ENCODE measurements at regions not wholly inside any gene's neighbourhood (a gene's known extent, or its start where the extent isn't known, plus 50 kb on each side); places are given as distances from the start of the nearest gene placed in this dataset.

- TF ChIP-seq JUN (IDR thresholded peaks at IDR 0.05) (no peak), POLR2AphosphoS2 (conservative IDR thresholded peaks at IDR 0.05; ENCODE audit: low read length) (no peak), RCOR1 (IDR thresholded peaks at IDR 0.05; ENCODE audit: low read depth, low read length) (no peak), HOXA7 (CRISPR knock-in tag; IDR thresholded peaks at IDR 0.05) (no peak)
Measured at GRCh38 chr10:83817797-83818196, 321.5 kb upstream of the GHITM start (continued).

GRCh38 chr10:83819609-83820008 is 319.7 kb upstream of the GHITM start:
- 6% methylated on average over 2 of the region's 2 CpGs for WGBS (ENCODE audit: missing lambda C conversion rate)
- H3K9me3 ChIP-seq: no peaks in the 10 kb centered on the region
- no peak for TF ChIP-seq ZSCAN20 (CRISPR knock-in tag; IDR thresholded peaks at IDR 0.05)
- TF ChIP-seq BCL3 (IDR thresholded peaks at IDR 0.05): no peak
- no peak for TF ChIP-seq RFX5 (IDR thresholded peaks at IDR 0.05)
- no peak for TF ChIP-seq SREBF2 (IDR thresholded peaks at IDR 0.05)
- TF ChIP-seq HOXA7 (CRISPR knock-in tag; IDR thresholded peaks at IDR 0.05): no peak
- no peak for TF ChIP-seq TFCP2L1 (CRISPR knock-in tag; IDR thresholded peaks at IDR 0.05)
- no peak for TF ChIP-seq MYC (IDR thresholded peaks at IDR 0.05; ENCODE audit: borderline replicate concordance, low read length)
- TF ChIP-seq ZNF302 (CRISPR knock-in tag; IDR thresholded peaks at IDR 0.05): no peak
- TF ChIP-seq HOXB13 (CRISPR knock-in tag; IDR thresholded peaks at IDR 0.05; ENCODE audit: low read depth): no peak
- no peak for TF ChIP-seq FOXS1 (CRISPR knock-in tag; IDR thresholded peaks at IDR 0.05)
- no peak for TF ChIP-seq ZFP36 (IDR thresholded peaks at IDR 0.05; ENCODE audit: borderline replicate concordance, partially characterized antibody)
- FAIRE-seq (no peak), DNase-seq (ENCODE audit: low read depth in 1 of 2, low spot score in 1 of 2) (no peak), ATAC-seq (no peak)
- H3K4me1 ChIP-seq: no peaks in the 10 kb centered on the region
- no peak overlapping the region for H3K27ac ChIP-seq
- ChIA-PET POLR2A (no interaction called here), CTCF (no interaction called here)
- H3K4me3 ChIP-seq: no peak overlapping the region
- no peak overlapping the region for H3K4me2 ChIP-seq

- TF ChIP-seq PBX3 (IDR thresholded peaks at IDR 0.05) (no peak), NFE2L2 (conservative IDR thresholded peaks at IDR 0.05; ENCODE audit: low read length) (no peak), BCL3 (IDR thresholded peaks at IDR 0.05) (no peak), FOSB (CRISPR knock-in tag; IDR thresholded peaks at IDR 0.05) (no peak)
- FAIRE-seq (no peak), ATAC-seq (no peak), DNase-seq (ENCODE audit: low read depth in 1 of 2, low spot score in 1 of 2) (no peak)
- 1% methylated on average over 3 of the region's 3 CpGs for WGBS (ENCODE audit: missing lambda C conversion rate)
- ChIA-PET CTCF (no interaction called here), POLR2A (no interaction called here)
- H3K27ac ChIP-seq: no peak overlapping the region
- no peak overlapping the region for H3K4me3 ChIP-seq
- no peak overlapping the region for H3K4me2 ChIP-seq
- H3K4me1 ChIP-seq: no peaks in the 10 kb centered on the region
- H3K9me3 ChIP-seq: no peaks in the 10 kb centered on the region
Measured at GRCh38 chr10:83820033-83820432, 319.3 kb upstream of the GHITM start.

- H3K9me3 ChIP-seq: no peaks in the 10 kb centered on the region
- POLR2A ChIA-PET: no interaction called here
- no peak overlapping the region for H3K4me3 ChIP-seq
- DNase-seq (ENCODE audit: low read depth in 1 of 2, low spot score in 1 of 2): no peak
- no peak overlapping the region for H3K27ac ChIP-seq
- WGBS (ENCODE audit: missing lambda C conversion rate): 15% methylated on average over 3 of the region's 3 CpGs
- CTCF ChIA-PET: no interaction called here
- no peak for FAIRE-seq
- no peaks in the 10 kb centered on the region for H3K4me1 ChIP-seq
- no peak for ATAC-seq
- no peak overlapping the region for H3K4me2 ChIP-seq
- no peak for TF ChIP-seq GATA3 (IDR thresholded peaks at IDR 0.05; ENCODE audit: borderline replicate concordance)
- TF ChIP-seq ELK1 (IDR thresholded peaks at IDR 0.05; ENCODE audit: low read depth, low read length): no peak
- TF ChIP-seq RARB (CRISPR knock-in tag; IDR thresholded peaks at IDR 0.05): no peak
- TF ChIP-seq REST (IDR thresholded peaks at IDR 0.05): no peak
- no peak for TF ChIP-seq FOXS1 (CRISPR knock-in tag; IDR thresholded peaks at IDR 0.05)
- no peak for TF ChIP-seq JUN (IDR thresholded peaks at IDR 0.05)
- no peak for TF ChIP-seq BHLHE40 (IDR thresholded peaks at IDR 0.05; ENCODE audit: low read depth, low read length)
- no peak for TF ChIP-seq MAZ (IDR thresholded peaks at IDR 0.05; ENCODE audit: borderline replicate concordance, low read depth, low read length)
- no peak for TF ChIP-seq NR3C1 (IDR thresholded peaks at IDR 0.05)
- no peak for TF ChIP-seq POLR2AphosphoS2 (conservative IDR thresholded peaks at IDR 0.05; ENCODE audit: low read length)
- TF ChIP-seq POLR2A (IDR thresholded peaks at IDR 0.05; ENCODE audit: low read length): no peak
- no peak for TF ChIP-seq NFE2L2 (conservative IDR thresholded peaks at IDR 0.05; ENCODE audit: low read length)
- no peak for TF ChIP-seq ZNF302 (CRISPR knock-in tag; IDR thresholded peaks at IDR 0.05)
- no peak for TF ChIP-seq MYC (IDR thresholded peaks at IDR 0.05; ENCODE audit: borderline replicate concordance, low read length)
Measured at GRCh38 chr10:83824099-83824498, 315.2 kb upstream of the GHITM start.

All from A549 (cell line).